Liver (tissue), 8 donors: ENCODE measurements at regions not wholly inside any gene's neighbourhood (a gene's known extent, or its start where the extent isn't known, plus 50 kb on each side); places are given as distances from the start of the nearest gene placed in this dataset.

Experiments used
- DNase-seq: peaks from one replicate; pipeline ENCODE4 v3.0.0-alpha.2; 2017; ENCODE audit warnings: low spot score
- H3K27ac ChIP-seq, 2 donors: one replicate each; pipeline ENCODE4 v1.7.0; 2013; ENCODE audit warnings: inconsistent platforms in 2 of 2, low read length in 2 of 2, control low read depth in 1 of 2, low read depth in 1 of 2, mild to moderate bottlenecking in 1 of 2
- H3K27me3 ChIP-seq, 4 donors: one replicate each; pipeline versions ENCODE4 v1.6.1 to v1.7.0; 2013; ENCODE audit warnings: low read length in 3 of 4, inconsistent platforms in 1 of 4, mild to moderate bottlenecking in 1 of 4, moderate library complexity in 1 of 4; ENCODE audit not compliant: control insufficient read depth in 4 of 4, insufficient read depth in 4 of 4
- H3K36me3 ChIP-seq, 4 donors: one replicate each; pipeline versions ENCODE4 v1.6.1 to v1.7.0; 2013; ENCODE audit warnings: low read length in 3 of 4, mild to moderate bottlenecking in 3 of 4, low read depth in 1 of 4, moderate library complexity in 1 of 4; ENCODE audit not compliant: control insufficient read depth in 4 of 4, insufficient read depth in 3 of 4
- H3K4me1 ChIP-seq, 4 donors: one replicate each; pipeline versions ENCODE4 v1.6.1 to v1.7.0; 2013; ENCODE audit warnings: low read length in 3 of 4, mild to moderate bottlenecking in 3 of 4, moderate library complexity in 1 of 4; ENCODE audit not compliant: control insufficient read depth in 4 of 4, insufficient read depth in 4 of 4
- H3K4me3 ChIP-seq, 3 donors: one replicate each; pipeline versions ENCODE4 v1.6.1 to v1.7.0; 2013; ENCODE audit warnings: low read length in 3 of 3, control low read depth in 1 of 3, low read depth in 1 of 3, mild to moderate bottlenecking in 1 of 3
- H3K9ac ChIP-seq, 2 donors: one replicate each; pipeline ENCODE4 v1.7.0; 2013; ENCODE audit warnings: low read length in 2 of 2, mild to moderate bottlenecking in 2 of 2, moderate library complexity in 2 of 2, control low read depth in 1 of 2, low read depth in 1 of 2
- H3K9me3 ChIP-seq, 4 donors: one replicate each; pipeline versions ENCODE4 v1.6.1 to v1.7.0; 2013; ENCODE audit warnings: low read length in 3 of 4; ENCODE audit not compliant: control insufficient read depth in 4 of 4
- ATF3 ChIP-seq: IDR thresholded peaks from 2 replicates; pipeline ENCODE4 v1.6.1; 2016; ENCODE audit warnings: antibody characterized with exemption
- CTCF ChIP-seq: fragments of 150-350 bp; IDR thresholded peaks from 2 replicates; pipeline ENCODE4 v1.5.1; 2017; ENCODE audit warnings: improper control_type of control experiment, low read depth, low read length; ENCODE audit not compliant: missing input control
- FOXA1 ChIP-seq: IDR thresholded peaks from 2 replicates; pipeline ENCODE4 v1.6.1; 2016; ENCODE audit warnings: antibody characterized with exemption
- GABPA ChIP-seq, 2 donors: IDR thresholded peaks in 1 of 2; conservative IDR thresholded peaks in 1 of 2; 2 replicates each; pipeline ENCODE4 v1.6.1; 2016; ENCODE audit warnings: antibody characterized with exemption in 2 of 2, mild to moderate bottlenecking in 1 of 2, moderate library complexity in 1 of 2
- HNF4A ChIP-seq, 2 donors: conservative IDR thresholded peaks; 2 replicates each; pipeline ENCODE4 v1.6.1; 2016; ENCODE audit warnings: antibody characterized with exemption in 2 of 2, mild to moderate bottlenecking in 2 of 2
- RAD21 ChIP-seq, 2 donors: IDR thresholded peaks; 2 replicates each; pipeline ENCODE4 v1.6.1; 2016; ENCODE audit warnings: antibody characterized with exemption in 2 of 2, mild to moderate bottlenecking in 2 of 2
- REST ChIP-seq: IDR thresholded peaks from 2 replicates; pipeline ENCODE4 v1.6.1; 2016; ENCODE audit warnings: antibody characterized with exemption, mild to moderate bottlenecking
- RXRA ChIP-seq, 2 donors: IDR thresholded peaks; 2 replicates each; pipeline ENCODE4 v1.6.1; 2017 to 2018; ENCODE audit warnings: antibody characterized with exemption in 2 of 2, mild to moderate bottlenecking in 1 of 2
- YY1 ChIP-seq: IDR thresholded peaks from 2 replicates; pipeline ENCODE4 v1.6.1; 2016; ENCODE audit warnings: antibody characterized with exemption, mild to moderate bottlenecking
- ZBTB33 ChIP-seq: IDR thresholded peaks from 2 replicates; pipeline ENCODE4 v1.6.1; 2016; ENCODE audit warnings: antibody characterized with exemption
- WGBS: extraction: QIAGEN DNeasy Blood & Tissue Kit; methylation state at CpG from one replicate; pipeline ENCODE4 v1.1.7; 2013; 5-methylcytosine and 5-hydroxymethylcytosine counted together
- donor health status: healthy.
- donor health status: healthy.
- donor health status: healthy.
- donor health status: healthy.
- donor health status: healthy.

DNA sequence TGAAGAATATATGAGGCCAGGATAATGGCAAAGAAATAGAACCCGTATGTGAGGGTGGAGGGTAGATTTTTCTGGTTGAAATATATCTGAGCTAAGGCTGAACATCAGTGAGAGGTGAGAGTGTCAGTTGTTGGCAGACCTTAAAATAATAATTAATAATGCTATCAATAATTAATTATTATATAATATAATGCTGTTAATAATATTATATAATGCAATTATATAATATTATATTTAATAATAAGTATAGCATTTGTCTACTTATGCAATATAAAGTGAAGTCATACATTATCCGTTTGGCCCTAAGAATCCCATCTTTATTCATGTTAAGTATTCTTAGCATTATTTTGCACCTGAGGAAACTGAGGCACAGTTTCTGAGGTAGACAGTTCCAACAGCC is 269.9 kb upstream of the FZD8 start:
- DNase-seq, result no peak
- H3K9me3 ChIP-seq, result no peaks in the 10 kb centered on the region
- H3K27ac ChIP-seq, result no peak overlapping the region
- H3K9ac ChIP-seq, result no peak overlapping the region
- 92% methylated on average over 2 of the region's 2 CpGs for WGBS
- TF ChIP-seq GABPA (IDR thresholded peaks at IDR 0.05 in 1 of 2, conservative IDR thresholded peaks at IDR 0.05 in 1 of 2) (no peak), CTCF (no peak), RXRA (IDR thresholded peaks at IDR 0.05) (no peak), HNF4A (conservative IDR thresholded peaks at IDR 0.05) (no peak), ATF3 (no peak), YY1 (no peak), FOXA1 (no peak)
- no peaks in the 10 kb centered on the region for H3K36me3 ChIP-seq
- H3K27me3 ChIP-seq, result peaks cover 0 to 8% (median 0%) of the 10 kb centered on the region in 4 donors
- no peak overlapping the region for H3K4me3 ChIP-seq
- no peaks in the 10 kb centered on the region for H3K4me1 ChIP-seq

DNA sequence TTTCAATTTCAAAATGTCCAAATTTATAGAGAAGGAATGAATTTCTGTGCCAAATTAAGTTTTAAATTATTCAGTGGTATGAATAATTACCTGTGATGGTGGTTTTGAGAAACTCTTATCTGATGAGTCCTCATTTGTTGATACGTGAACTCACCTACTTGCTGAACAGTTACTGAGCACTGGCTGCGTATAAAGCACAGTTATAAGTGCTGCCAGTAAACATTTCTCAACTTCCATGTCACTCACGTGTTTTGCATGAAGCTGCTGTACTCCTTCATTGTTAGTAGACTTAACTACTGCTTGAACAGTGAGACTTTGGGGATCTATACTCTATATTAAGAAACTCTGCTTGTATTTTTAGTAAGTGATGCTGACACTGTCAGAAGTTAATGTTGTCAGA is 269.1 kb upstream of the FZD8 start:
- H3K9ac ChIP-seq, result no peak overlapping the region
- H3K27ac ChIP-seq, result no peak overlapping the region
- H3K4me1 ChIP-seq, result no peaks in the 10 kb centered on the region
- no peaks in the 10 kb centered on the region for H3K36me3 ChIP-seq
- no peaks in the 10 kb centered on the region for H3K9me3 ChIP-seq
- TF ChIP-seq ZBTB33, result no peak
- no peak for TF ChIP-seq REST
- no peak for TF ChIP-seq GABPA (IDR thresholded peaks at IDR 0.05 in 1 of 2, conservative IDR thresholded peaks at IDR 0.05 in 1 of 2)
- no peak for TF ChIP-seq RAD21 (IDR thresholded peaks at IDR 0.05)
- H3K4me3 ChIP-seq, result no peak overlapping the region
- no peak for DNase-seq
- H3K27me3 ChIP-seq, result peaks cover 0 to 8% (median 0%) of the 10 kb centered on the region in 4 donors
- WGBS, result 82% methylated on average over 3 of the region's 3 CpGs
